22Rv1 (cell line): ENCODE measurements at regions not wholly inside any gene's neighbourhood (a gene's known extent, or its start where the extent isn't known, plus 50 kb on each side); places are given as distances from the start of the nearest gene placed in this dataset.

Experiments
- CTCF ChIP-seq: fragments of 450-650 bp; IDR thresholded peaks from 2 replicates; pipeline ENCODE4 v1.5.1; 2017; ENCODE audit warnings: mild to moderate bottlenecking
- ZFX ChIP-seq: fragments of 450-650 bp; IDR thresholded peaks from 2 replicates; pipeline ENCODE4 v1.6.1; 2017; ENCODE audit warnings: antibody characterized with exemption, borderline replicate concordance

GRCh38 chr13:57832187-57832586 is 200.6 kb downstream of the PCDH17 start:
- TF ChIP-seq CTCF (no peak), ZFX (no peak)
